ENCODE measurements at regions not wholly inside any gene's neighbourhood (a gene's known extent, or its start where the extent isn't known, plus 50 kb on each side); places are given as distances from the start of the nearest gene placed in this dataset.

- Mint-ChIP-seq H3K4me1 (ENCODE audit: insufficient read depth, unreplicated experiment) (no peaks in the 10 kb centered on the region), H3K36me3 (ENCODE audit: insufficient read depth, unreplicated experiment) (no peaks in the 10 kb centered on the region), H3K27ac (ENCODE audit: low read depth, unreplicated experiment) (no peak overlapping the region), H3K9me3 (ENCODE audit: unreplicated experiment) (no peaks in the 10 kb centered on the region), H3K27me3 (ENCODE audit: insufficient read depth, unreplicated experiment) (peaks cover 23% of the 10 kb centered on the region), H3K4me3 (ENCODE audit: unreplicated experiment) (no peak overlapping the region)
- TF ChIP-seq, protein P1, sequence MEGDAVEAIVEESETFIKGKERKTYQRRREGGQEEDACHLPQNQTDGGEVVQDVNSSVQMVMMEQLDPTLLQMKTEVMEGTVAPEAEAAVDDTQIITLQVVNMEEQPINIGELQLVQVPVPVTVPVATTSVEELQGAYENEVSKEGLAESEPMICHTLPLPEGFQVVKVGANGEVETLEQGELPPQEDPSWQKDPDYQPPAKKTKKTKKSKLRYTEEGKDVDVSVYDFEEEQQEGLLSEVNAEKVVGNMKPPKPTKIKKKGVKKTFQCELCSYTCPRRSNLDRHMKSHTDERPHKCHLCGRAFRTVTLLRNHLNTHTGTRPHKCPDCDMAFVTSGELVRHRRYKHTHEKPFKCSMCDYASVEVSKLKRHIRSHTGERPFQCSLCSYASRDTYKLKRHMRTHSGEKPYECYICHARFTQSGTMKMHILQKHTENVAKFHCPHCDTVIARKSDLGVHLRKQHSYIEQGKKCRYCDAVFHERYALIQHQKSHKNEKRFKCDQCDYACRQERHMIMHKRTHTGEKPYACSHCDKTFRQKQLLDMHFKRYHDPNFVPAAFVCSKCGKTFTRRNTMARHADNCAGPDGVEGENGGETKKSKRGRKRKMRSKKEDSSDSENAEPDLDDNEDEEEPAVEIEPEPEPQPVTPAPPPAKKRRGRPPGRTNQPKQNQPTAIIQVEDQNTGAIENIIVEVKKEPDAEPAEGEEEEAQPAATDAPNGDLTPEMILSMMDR (IDR thresholded peaks at IDR 0.05; ENCODE audit: unreplicated experiment): no peak
- CTCF ChIA-PET: interaction anchor here (0.6 kb wide), 1 partner anchor 15 kb away, joined by 3 read pairs; no protein-coding TSS in a partner anchor
- POLR2A ChIA-PET: no interaction called here
- no peak for DNase-seq (ENCODE audit: unreplicated experiment)
- intact Hi-C loops (cut with micrococcal nuclease): no loop called here
- no TSS peak for BruUV-seq (replicated peaks)
Observed at GRCh38 chrX:116827063-116827462, 364.3 kb upstream of the CT83 start.

DNA sequence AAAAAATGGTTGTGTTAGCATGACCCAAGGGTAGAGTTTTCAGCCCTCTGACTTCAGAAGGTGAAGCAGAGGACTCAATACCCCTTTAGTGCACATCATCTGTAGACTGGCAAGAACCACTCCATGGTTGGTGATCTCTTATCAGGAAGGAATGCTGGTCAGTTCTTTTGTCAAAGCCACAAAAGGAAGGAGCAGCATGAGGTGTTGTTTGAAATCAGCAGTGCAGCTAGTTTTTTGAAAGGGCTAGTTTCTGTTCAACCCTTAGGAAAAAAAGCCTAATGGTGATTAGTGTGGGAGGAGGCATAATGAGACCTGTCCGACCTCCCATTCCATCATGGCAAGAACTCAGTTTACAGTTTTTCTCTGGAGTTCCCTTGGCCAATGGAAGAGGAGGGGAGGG lies 362.0 kb upstream of the CT83 start:
- no peaks in the 10 kb centered on the region for H3K36me3 Mint-ChIP-seq (ENCODE audit: insufficient read depth, unreplicated experiment)
- intact Hi-C loops (cut with micrococcal nuclease): no loop called here
- ChIA-PET POLR2A (interaction anchor here (0.6 kb wide), 1 partner anchor 17 kb away, joined by 5 read pairs; no protein-coding TSS in a partner anchor), CTCF (interaction anchor here (0.6 kb wide), 1 partner anchor 337 kb away, joined by 3 read pairs; no protein-coding TSS in a partner anchor)
- H3K4me1 Mint-ChIP-seq (ENCODE audit: insufficient read depth, unreplicated experiment): no peaks in the 10 kb centered on the region
- no peaks in the 10 kb centered on the region for H3K9me3 Mint-ChIP-seq (ENCODE audit: unreplicated experiment)
- no peak for DNase-seq (ENCODE audit: unreplicated experiment)
- H3K27me3 Mint-ChIP-seq (ENCODE audit: insufficient read depth, unreplicated experiment): peaks cover 23% of the 10 kb centered on the region
- H3K27ac Mint-ChIP-seq (ENCODE audit: low read depth, unreplicated experiment): no peak overlapping the region
- TF ChIP-seq, protein P1 (IDR thresholded peaks at IDR 0.05; ENCODE audit: unreplicated experiment): no peak
- BruUV-seq (replicated peaks): no TSS peak
- no peak overlapping the region for H3K4me3 Mint-ChIP-seq (ENCODE audit: unreplicated experiment)

GRCh38 chrX:116823677-116824076 lies 360.9 kb upstream of the CT83 start:
- DNase-seq (ENCODE audit: unreplicated experiment): no peak
- Mint-ChIP-seq H3K27ac (ENCODE audit: low read depth, unreplicated experiment) (no peak overlapping the region), H3K9me3 (ENCODE audit: unreplicated experiment) (no peaks in the 10 kb centered on the region), H3K36me3 (ENCODE audit: insufficient read depth, unreplicated experiment) (no peaks in the 10 kb centered on the region), H3K4me1 (ENCODE audit: insufficient read depth, unreplicated experiment) (no peaks in the 10 kb centered on the region), H3K4me3 (ENCODE audit: unreplicated experiment) (no peak overlapping the region), H3K27me3 (ENCODE audit: insufficient read depth, unreplicated experiment) (peaks cover 23% of the 10 kb centered on the region)
- POLR2A ChIA-PET: no interaction called here
- CTCF ChIA-PET: no interaction called here
- TF ChIP-seq, protein P1 (IDR thresholded peaks at IDR 0.05; ENCODE audit: unreplicated experiment): no peak
- intact Hi-C loops (cut with micrococcal nuclease): no loop called here
- no TSS peak for BruUV-seq (replicated peaks)

DNA sequence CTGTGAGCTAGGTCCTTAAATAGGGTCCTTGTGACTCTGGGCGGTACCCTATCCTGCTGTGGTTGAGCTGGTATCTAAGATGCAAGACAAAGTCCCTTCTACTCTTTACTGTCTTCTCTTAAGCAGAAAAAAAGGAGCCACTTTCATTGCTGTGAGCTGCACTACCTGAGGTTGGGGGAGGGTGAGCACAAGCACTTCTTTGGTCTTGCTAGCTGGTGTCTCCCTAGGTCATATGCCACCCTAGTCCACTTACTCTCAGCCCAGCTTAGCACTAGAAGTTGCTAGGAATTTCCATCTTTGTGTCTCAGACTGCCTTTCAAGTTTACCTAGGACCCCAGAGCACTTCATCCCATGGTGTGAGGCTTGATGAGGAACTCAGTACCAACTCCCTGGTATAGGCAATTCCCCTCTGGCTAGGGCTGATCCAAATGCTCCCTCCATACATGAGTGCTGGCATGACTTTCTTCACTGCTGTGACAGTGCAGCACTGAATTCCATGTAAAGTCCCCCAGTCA lies 343.6 kb upstream of the CT83 start:
- DNase-seq (ENCODE audit: unreplicated experiment): no peak
- H3K4me3 Mint-ChIP-seq (ENCODE audit: unreplicated experiment): no peak overlapping the region
- peaks cover 9% of the 10 kb centered on the region for H3K27me3 Mint-ChIP-seq (ENCODE audit: insufficient read depth, unreplicated experiment)
- intact Hi-C loops (cut with micrococcal nuclease): no loop called here
- H3K36me3 Mint-ChIP-seq (ENCODE audit: insufficient read depth, unreplicated experiment): no peaks in the 10 kb centered on the region
- no TSS peak for BruUV-seq (replicated peaks)
- ChIA-PET CTCF (interaction anchor here (0.6 kb wide), 1 partner anchor 1654 kb away, joined by 3 read pairs; no protein-coding TSS in a partner anchor), POLR2A (interaction anchor here (0.6 kb wide), 1 partner anchor 16 kb away, joined by 3 read pairs; no protein-coding TSS in a partner anchor)
- H3K27ac Mint-ChIP-seq (ENCODE audit: low read depth, unreplicated experiment): no peak overlapping the region
- no peaks in the 10 kb centered on the region for H3K9me3 Mint-ChIP-seq (ENCODE audit: unreplicated experiment)
- no peaks in the 10 kb centered on the region for H3K4me1 Mint-ChIP-seq (ENCODE audit: insufficient read depth, unreplicated experiment)
- TF ChIP-seq, protein P1 (IDR thresholded peaks at IDR 0.05; ENCODE audit: unreplicated experiment): no peak
